D721Med (cell line): ENCODE measurements at regions not wholly inside any gene's neighbourhood (a gene's known extent, or its start where the extent isn't known, plus 50 kb on each side); places are given as distances from the start of the nearest gene placed in this dataset.

ENCODE experiments used
- DNase-seq: peaks from one replicate; pipeline ENCODE4 v3.0.0; 2011; ENCODE audit warnings: low spot score; ENCODE audit not compliant: insufficient read length
- FAIRE-seq: peaks from 2 replicates; lab custom pipeline; 2011; peaks lifted over from hg19 to GRCh38; lab: Jason Lieb, UNC
- CTCF ChIP-seq: IDR thresholded peaks from 2 replicates; pipeline ENCODE4 v1.5.1; 2012; ENCODE audit warnings: mild to moderate bottlenecking, control low read depth; ENCODE audit not compliant: insufficient read depth; ENCODE audit errors: missing control alignments

- FAIRE-seq (no peak), DNase-seq (no peak)
- TF ChIP-seq CTCF, result no peak
Observed at GRCh38 chr6:48744948-48745347, 634.0 kb upstream of the PTCHD4 start.

- no peak for TF ChIP-seq CTCF
- no peak for FAIRE-seq
Observed at GRCh38 chr6:48743738-48744137, 632.7 kb upstream of the PTCHD4 start.

GRCh38 chr6:48736501-48737206 lies 625.7 kb upstream of the PTCHD4 start:
- DNase-seq (no peak), FAIRE-seq (no peak)
- TF ChIP-seq CTCF, result no peak

More at GRCh38 chr6:48743738-48744137, 632.7 kb upstream of the PTCHD4 start:
- DNase-seq, result no peak

GRCh38 chr6:48735846-48736245 lies 624.8 kb upstream of the PTCHD4 start:
- TF ChIP-seq CTCF, result no peak
- FAIRE-seq (no peak), DNase-seq (no peak)

- FAIRE-seq (no peak), DNase-seq (no peak)
Observed at GRCh38 chr6:48733581-48733980, 622.6 kb upstream of the PTCHD4 start.

GRCh38 chr6:48714699-48715098 lies 603.7 kb upstream of the PTCHD4 start:
- FAIRE-seq, result no peak
- no peak for DNase-seq
- TF ChIP-seq CTCF, result no peak

More at GRCh38 chr6:48733581-48733980, 622.6 kb upstream of the PTCHD4 start:
- no peak for TF ChIP-seq CTCF

GRCh38 chr6:48714250-48714649 lies 603.3 kb upstream of the PTCHD4 start:
- DNase-seq, result no peak

More at GRCh38 chr6:48714250-48714649, 603.3 kb upstream of the PTCHD4 start:
- TF ChIP-seq CTCF, result no peak
- no peak for FAIRE-seq
